Esophagus muscularis mucosa (tissue), 4 donors: ENCODE measurements at regions not wholly inside any gene's neighbourhood (a gene's known extent, or its start where the extent isn't known, plus 50 kb on each side); places are given as distances from the start of the nearest gene placed in this dataset.

Experiments used
- CTCF ChIP-seq, 3 experiments: fragments of 200-600 bp in 2 of 3; fragments of 450-650 bp in 1 of 3; sonication (generic) in 2 of 3; IDR thresholded peaks; one replicate each; pipeline ENCODE4 v1.5.1; 2017 to 2019; ENCODE audit warnings: antibody characterized with exemption in 3 of 3, mild to moderate bottlenecking in 2 of 3, moderate library complexity in 1 of 3
- EP300 ChIP-seq: sonication (generic); formaldehyde crosslinking; IDR thresholded peaks from one replicate; pipeline ENCODE4 v1.6.1; 2017; ENCODE audit warnings: antibody characterized with exemption
- POLR2A ChIP-seq: fragments of 450-650 bp; IDR thresholded peaks from one replicate; pipeline ENCODE4 v1.6.1; 2017; ENCODE audit warnings: antibody characterized with exemption, moderate library complexity, mild to moderate bottlenecking, low read depth
- POLR2AphosphoS5 ChIP-seq, 2 donors: sonication (generic); formaldehyde crosslinking; IDR thresholded peaks; one replicate each; pipeline ENCODE4 v1.6.1; 2017; ENCODE audit warnings: antibody characterized with exemption in 2 of 2

GRCh38 chr20:59422872-59423544, 122.6 kb downstream of the EDN3 start:
- TF ChIP-seq CTCF (IDR thresholded peaks at IDR 0.05), result no peak
- TF ChIP-seq POLR2AphosphoS5 (IDR thresholded peaks at IDR 0.05), result no peak
- no peak for TF ChIP-seq POLR2A
- no peak for TF ChIP-seq EP300
